Upper lobe of left lung (tissue), 4 donors: ENCODE measurements at regions not wholly inside any gene's neighbourhood (a gene's known extent, or its start where the extent isn't known, plus 50 kb on each side); places are given as distances from the start of the nearest gene placed in this dataset.

ENCODE experiments used
- POLR2A ChIP-seq, 4 donors: fragments of 450-650 bp; IDR thresholded peaks; one replicate each; pipeline ENCODE4 v1.5.1; 2016 to 2017; ENCODE audit warnings: antibody characterized with exemption in 4 of 4, mild to moderate bottlenecking in 2 of 4
- TF ChIP-seq, protein P1 (sequence below), 6 experiments: fragments of 450-650 bp in 4 of 6; fragments of 200-600 bp in 2 of 6; sonication (generic) in 2 of 6; IDR thresholded peaks; one replicate each; pipeline ENCODE4 v1.5.1; 2016 to 2019; ENCODE audit warnings: antibody characterized with exemption in 6 of 6

DNA sequence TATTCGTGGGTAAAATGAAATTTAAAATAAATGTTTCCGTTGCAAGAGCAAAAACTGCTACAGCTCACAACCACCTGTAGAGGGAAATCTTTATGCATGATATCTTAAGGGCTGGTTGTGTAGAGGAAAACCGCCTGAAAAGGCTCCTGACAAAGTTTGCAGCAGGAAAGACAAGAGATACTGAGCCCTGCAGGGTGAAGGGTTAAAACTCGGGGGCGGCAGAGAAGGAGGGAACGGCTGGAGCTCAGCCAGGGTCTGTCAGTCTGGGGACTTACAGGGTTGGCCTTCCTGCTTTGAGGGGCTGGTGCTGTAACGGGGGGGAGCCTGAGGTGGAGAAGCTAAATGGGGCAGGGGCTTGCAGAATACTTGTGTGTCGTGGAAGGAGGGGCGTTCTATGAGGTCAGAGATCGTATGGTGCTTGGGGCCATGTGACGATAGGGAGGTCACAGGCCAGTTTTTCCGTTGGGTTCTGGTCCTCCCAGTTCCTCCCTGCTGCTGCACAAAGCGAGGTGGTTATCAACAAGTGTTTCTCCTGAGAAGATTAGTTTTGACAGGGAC lies 122.9 kb upstream of the HSD17B12 start:
- TF ChIP-seq POLR2A (IDR thresholded peaks at IDR 0.05) = no peak
- TF ChIP-seq, protein P1, sequence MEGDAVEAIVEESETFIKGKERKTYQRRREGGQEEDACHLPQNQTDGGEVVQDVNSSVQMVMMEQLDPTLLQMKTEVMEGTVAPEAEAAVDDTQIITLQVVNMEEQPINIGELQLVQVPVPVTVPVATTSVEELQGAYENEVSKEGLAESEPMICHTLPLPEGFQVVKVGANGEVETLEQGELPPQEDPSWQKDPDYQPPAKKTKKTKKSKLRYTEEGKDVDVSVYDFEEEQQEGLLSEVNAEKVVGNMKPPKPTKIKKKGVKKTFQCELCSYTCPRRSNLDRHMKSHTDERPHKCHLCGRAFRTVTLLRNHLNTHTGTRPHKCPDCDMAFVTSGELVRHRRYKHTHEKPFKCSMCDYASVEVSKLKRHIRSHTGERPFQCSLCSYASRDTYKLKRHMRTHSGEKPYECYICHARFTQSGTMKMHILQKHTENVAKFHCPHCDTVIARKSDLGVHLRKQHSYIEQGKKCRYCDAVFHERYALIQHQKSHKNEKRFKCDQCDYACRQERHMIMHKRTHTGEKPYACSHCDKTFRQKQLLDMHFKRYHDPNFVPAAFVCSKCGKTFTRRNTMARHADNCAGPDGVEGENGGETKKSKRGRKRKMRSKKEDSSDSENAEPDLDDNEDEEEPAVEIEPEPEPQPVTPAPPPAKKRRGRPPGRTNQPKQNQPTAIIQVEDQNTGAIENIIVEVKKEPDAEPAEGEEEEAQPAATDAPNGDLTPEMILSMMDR (IDR thresholded peaks at IDR 0.05) = peak in 1 of 6 experiments; percentile 17
